Stromal cell of bone marrow (primary cell): ENCODE measurements at regions not wholly inside any gene's neighbourhood (a gene's known extent, or its start where the extent isn't known, plus 50 kb on each side); places are given as distances from the start of the nearest gene placed in this dataset.

Source experiments
- DNase-seq: peaks from one replicate; pipeline ENCODE4 v3.0.0-alpha.2; 2012; ENCODE audit warnings: low read depth

GRCh38 chr21:18460979-18461378 lies 57.4 kb upstream of the TMPRSS15 start:
- no peak for DNase-seq

- no peak for DNase-seq
These were observed 58.2 kb upstream of the TMPRSS15 start for GRCh38 chr21:18461743-18462142.

GRCh38 chr21:18467715-18468114 lies 64.1 kb upstream of the TMPRSS15 start:
- no peak for DNase-seq

- no peak for DNase-seq
These were observed 65.2 kb upstream of the TMPRSS15 start for GRCh38 chr21:18468790-18469189.

GRCh38 chr21:18476639-18477038 lies 73.1 kb upstream of the TMPRSS15 start:
- DNase-seq = no peak

DNA sequence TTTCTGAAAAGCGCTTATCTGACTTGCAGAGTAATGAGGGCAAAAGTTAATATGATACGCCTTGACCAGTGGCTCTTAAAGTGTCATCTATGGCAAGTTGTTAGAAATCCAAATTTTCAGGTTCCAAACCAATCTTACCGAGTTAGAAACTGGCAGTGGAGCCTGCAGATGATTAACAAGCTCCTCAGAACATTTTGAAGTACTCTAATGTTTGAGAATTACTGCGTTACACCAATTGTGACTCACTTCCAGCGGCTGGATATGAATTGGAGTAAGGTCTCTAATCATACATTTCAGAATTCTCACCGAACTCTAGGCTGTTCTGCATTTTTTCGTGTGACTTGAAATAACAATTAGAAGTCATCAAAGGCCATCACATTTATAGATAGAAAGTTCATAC lies 73.5 kb upstream of the TMPRSS15 start:
- no peak for DNase-seq

GRCh38 chr21:18478513-18478912 lies 74.9 kb upstream of the TMPRSS15 start:
- no peak for DNase-seq

GRCh38 chr21:18488252-18488651 lies 84.7 kb upstream of the TMPRSS15 start:
- no peak for DNase-seq

DNA sequence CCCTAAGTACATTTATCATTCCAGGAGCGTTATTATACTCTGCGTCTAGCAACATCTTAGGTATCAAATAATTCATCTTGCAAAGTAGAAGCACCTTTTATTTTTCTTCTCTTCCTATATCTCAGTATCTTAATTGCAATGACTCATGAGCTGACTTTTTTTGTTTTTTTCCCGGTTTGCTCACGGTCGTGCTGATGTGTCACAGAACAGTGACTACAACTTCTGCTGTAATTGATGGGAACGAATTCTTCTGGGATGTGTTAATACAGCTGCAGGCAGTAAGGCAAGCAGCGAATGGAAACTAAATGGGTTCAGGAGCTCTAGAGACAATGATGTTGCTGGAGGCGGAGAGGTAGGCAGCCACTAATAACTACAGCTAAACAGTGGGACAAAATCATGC lies 89.8 kb upstream of the TMPRSS15 start:
- DNase-seq = peak; percentile 29

DNA sequence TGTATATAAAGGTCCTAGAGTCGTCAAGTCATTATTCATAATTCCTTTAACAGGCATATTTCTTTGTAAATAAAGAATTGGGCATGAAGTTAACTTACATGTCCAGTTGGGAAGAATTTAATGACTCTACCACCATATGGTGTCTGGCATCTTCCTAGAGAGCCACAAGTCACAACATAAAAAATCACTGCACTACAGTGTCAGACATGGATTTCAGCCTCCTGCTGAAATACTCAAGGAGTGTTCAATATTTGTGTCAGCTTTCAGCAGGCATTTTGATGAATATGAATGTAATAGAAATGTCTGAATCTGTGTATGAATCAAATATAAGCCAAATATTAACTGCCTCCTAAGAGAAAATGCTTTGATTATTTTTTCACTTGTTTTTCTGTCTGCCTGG lies 91.9 kb upstream of the TMPRSS15 start:
- DNase-seq = no peak

DNA sequence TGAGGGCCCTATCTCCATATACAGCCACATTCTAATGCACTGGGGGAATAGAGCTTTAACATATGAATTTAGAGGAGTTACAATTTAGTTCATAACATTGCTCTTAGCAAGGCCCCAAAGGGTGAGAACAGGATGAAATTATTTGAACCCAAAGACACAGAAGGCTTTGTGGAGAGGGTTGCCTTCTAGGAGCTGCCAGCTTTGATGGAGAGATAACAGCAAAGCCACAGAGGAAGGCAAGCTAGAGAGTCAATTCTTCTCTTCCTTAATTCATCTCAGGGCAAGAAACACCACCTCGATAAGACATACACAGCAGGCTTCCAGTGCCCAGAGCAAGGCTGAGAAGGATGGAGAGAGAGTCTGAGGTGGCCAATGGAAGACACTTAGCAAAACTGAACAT lies 94.8 kb upstream of the TMPRSS15 start:
- DNase-seq = no peak

DNA sequence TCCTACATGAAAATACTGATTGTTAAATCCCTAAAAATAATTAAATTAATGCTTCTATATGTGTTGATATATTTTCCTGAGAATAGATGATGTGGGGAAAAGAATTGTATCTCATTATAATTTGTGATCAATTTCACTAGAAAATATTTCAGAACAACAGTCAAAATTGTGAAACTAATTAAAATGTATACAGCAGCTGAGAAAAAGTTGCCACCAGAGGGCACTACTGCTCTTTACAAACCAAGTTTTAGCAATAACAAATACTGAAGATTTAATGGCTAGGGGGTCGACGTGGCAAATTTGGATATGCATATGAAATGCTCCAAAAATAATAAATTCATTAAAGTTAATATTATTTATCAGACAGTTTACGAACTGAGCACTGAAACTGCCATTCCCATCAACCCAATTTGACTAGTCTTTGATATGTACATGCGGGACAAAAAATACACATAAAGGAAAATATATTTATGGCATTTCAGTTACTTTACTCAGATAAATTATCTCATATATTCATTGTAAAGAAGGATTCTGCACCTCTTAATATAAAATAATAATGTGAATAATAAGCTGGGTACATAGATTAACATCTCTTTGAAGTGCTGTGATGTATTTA lies 96.3 kb upstream of the TMPRSS15 start:
- DNase-seq = peak; percentile 6

GRCh38 chr21:18518054-18518481 lies 114.5 kb upstream of the TMPRSS15 start:
- no peak for DNase-seq

DNA sequence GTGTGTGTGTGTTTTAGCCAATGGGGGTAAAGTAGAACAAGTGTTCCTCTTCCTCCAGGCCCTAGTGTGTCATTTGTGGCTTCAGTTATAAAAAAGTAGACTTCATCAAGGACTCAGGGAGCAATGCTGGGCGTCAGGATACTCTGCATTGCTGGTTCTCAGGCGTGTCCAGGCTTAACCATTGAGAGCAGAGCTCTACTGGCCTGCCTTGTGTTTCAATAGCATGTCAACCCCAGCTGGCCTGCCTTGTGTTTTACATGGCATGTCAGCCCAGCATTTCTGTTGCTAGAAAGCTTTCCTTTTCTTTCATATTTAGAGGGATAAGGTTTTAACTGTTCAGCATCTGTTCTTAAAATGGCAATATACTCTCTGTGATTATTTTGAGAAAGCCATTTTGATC lies 117.6 kb upstream of the TMPRSS15 start:
- DNase-seq = no peak

GRCh38 chr21:18522181-18522972 lies 118.8 kb upstream of the TMPRSS15 start:
- no peak for DNase-seq

DNA sequence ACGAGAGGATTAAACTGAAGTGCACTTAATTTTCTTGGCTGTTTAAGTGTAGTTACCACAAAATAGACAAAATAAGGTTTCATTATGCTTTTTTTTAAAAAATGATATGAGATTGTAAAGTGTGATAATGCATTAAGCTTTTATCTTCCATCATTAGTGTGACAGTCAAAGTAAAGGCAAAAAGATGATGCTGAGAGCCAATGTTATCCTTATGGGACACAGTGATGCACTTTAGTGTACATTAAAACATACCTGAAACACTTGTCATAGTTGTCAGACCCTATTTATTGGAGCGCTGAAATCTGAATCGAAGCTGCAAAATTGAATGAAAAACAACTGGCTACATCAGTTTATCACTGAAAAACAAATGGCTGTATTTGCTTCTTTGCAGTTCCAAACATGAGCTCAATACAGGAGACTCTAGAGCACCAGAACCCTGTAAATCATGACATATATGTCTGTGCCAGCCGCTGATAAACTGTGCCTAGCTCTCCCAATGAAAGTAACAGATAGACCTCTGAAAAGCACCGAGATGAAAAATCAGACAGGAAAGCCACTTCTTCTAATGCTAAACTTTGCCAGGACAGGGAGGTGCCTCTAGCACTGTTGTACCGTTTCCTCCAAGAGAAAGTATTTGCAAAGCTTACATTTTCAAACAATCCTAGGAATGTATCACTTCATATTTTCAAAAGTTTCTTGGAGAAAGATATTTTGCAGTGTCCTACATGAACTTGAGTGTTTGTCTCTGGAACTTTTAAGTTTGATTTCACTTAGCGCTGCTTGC lies 120.7 kb upstream of the TMPRSS15 start:
- no peak for DNase-seq

- DNase-seq = peak; percentile 67
These were observed 125.7 kb upstream of the TMPRSS15 start for GRCh38 chr21:18529254-18529653.

GRCh38 chr21:18542081-18542480 lies 138.5 kb upstream of the TMPRSS15 start:
- no peak for DNase-seq

DNA sequence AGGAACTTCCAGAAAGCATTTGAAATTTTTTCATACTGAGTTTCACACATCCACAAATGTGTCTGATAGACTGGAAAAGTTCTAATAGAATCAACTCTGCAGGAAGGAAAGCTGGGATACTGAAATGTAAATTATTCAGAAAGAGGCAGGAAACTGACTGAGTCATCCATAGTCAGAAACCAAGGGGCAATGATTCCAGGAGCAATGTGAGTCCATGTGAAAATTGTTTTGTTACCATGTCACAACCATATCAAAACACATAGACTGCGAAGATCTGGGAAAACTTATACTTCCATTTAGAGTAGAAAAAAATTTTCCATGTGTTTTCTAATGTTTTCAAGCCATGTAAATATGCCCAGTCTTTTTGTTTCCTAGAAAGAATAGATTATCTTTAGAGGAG lies 142.3 kb upstream of the TMPRSS15 start:
- peak; percentile 33 for DNase-seq

- no peak for DNase-seq
These were observed 143.8 kb upstream of the TMPRSS15 start for GRCh38 chr21:18547347-18547746.

- no peak for DNase-seq
These were observed 144.7 kb upstream of the TMPRSS15 start for GRCh38 chr21:18548249-18548648.

DNA sequence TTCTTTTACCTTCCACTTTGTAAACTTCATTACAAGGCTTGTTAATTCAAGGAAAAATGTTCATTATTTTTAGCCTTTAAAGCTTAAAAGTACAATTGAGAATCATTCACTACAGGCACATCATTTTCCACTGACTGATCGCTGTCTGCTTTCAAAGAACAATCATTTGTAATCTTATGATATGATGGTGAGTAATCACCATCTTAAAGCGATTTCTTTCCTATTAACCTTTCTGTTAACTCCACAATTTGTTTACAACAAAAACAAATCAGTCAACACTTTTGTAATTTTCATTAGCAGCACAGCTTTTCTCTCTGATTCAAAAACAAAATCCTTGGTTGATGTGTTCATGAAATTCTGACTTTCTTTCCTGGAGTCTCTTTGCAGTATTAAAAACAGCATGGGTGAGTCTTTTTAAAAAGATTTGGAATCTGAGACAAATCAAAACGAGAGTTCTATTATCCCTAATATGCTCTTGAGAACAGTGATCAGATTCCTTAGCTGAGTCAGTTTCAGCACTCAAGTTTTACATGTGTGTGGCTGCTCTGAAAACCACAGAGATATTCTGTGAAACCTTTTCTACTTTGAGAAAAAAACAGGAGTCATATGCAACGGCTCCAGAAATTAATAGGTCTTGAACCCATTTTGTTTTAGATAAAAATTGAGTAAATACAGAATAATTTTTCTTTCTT lies 145.8 kb upstream of the TMPRSS15 start:
- DNase-seq = no peak
